Glutamatergic neuron (in vitro differentiated cells): ENCODE measurements at regions not wholly inside any gene's neighbourhood (a gene's known extent, or its start where the extent isn't known, plus 50 kb on each side); places are given as distances from the start of the nearest gene placed in this dataset.

Experiments
- DNase-seq: peaks from one replicate; pipeline ENCODE4 v3.0.0; 2022
- H3K27ac Mint-ChIP-seq: one replicate; pipeline ENCODE4 v1.8.0; 2020; ENCODE audit warnings: mild to moderate bottlenecking, mixed read lengths, inconsistent platforms; ENCODE audit not compliant: unreplicated experiment
- H3K27me3 Mint-ChIP-seq: one replicate; pipeline ENCODE4 v1.8.0; 2020; ENCODE audit warnings: mild to moderate bottlenecking, moderate library complexity, mixed read lengths, inconsistent platforms; ENCODE audit not compliant: unreplicated experiment
- H3K36me3 Mint-ChIP-seq: one replicate; pipeline ENCODE4 v1.8.0; 2020; ENCODE audit warnings: mild to moderate bottlenecking, mixed read lengths, inconsistent platforms; ENCODE audit not compliant: unreplicated experiment
- H3K4me1 Mint-ChIP-seq: one replicate; pipeline ENCODE4 v1.8.0; 2020; ENCODE audit warnings: mild to moderate bottlenecking, low read depth, mixed read lengths, inconsistent platforms; ENCODE audit not compliant: unreplicated experiment
- H3K4me3 Mint-ChIP-seq: one replicate; pipeline ENCODE4 v1.8.0; 2020; ENCODE audit warnings: mild to moderate bottlenecking, mixed read lengths, inconsistent platforms; ENCODE audit not compliant: unreplicated experiment
- H3K9me3 Mint-ChIP-seq: one replicate; pipeline ENCODE4 v1.8.0; 2020; ENCODE audit warnings: mild to moderate bottlenecking, moderate library complexity, mixed read lengths, inconsistent platforms; ENCODE audit not compliant: unreplicated experiment
- CTCF ChIP-seq: fragments of 200-600 bp; sonication (generic); IDR thresholded peaks from one replicate; pipeline ENCODE4 v1.5.0; 2021; ENCODE audit not compliant: partially characterized antibody, unreplicated experiment

- H3K4me1 Mint-ChIP-seq = no peaks in the 10 kb centered on the region
- H3K36me3 Mint-ChIP-seq = peaks cover 5% of the 10 kb centered on the region
- no peak for TF ChIP-seq CTCF
- peaks cover 6% of the 10 kb centered on the region for H3K27me3 Mint-ChIP-seq
- H3K4me3 Mint-ChIP-seq = no peak overlapping the region
- no peak overlapping the region for H3K27ac Mint-ChIP-seq
- peaks cover 4% of the 10 kb centered on the region for H3K9me3 Mint-ChIP-seq
- no peak for DNase-seq
Observed at GRCh38 chr21:41636636-41637630, 129.0 kb upstream of the TMPRSS2 start.

- Mint-ChIP-seq H3K36me3 (peaks cover 10% of the 10 kb centered on the region), H3K4me1 (no peaks in the 10 kb centered on the region), H3K9me3 (peaks cover 4% of the 10 kb centered on the region), H3K27ac (no peak overlapping the region), H3K4me3 (no peak overlapping the region), H3K27me3 (peaks cover 6% of the 10 kb centered on the region)
- no peak for DNase-seq
- no peak for TF ChIP-seq CTCF
Observed at GRCh38 chr21:41635874-41636273, 127.9 kb upstream of the TMPRSS2 start.

- no peak overlapping the region for H3K27ac Mint-ChIP-seq
- no peak for TF ChIP-seq CTCF
Observed at GRCh38 chr21:41634858-41635257, 126.9 kb upstream of the TMPRSS2 start.

GRCh38 chr21:41634211-41634694 is 126.3 kb upstream of the TMPRSS2 start:
- Mint-ChIP-seq H3K27ac (no peak overlapping the region), H3K27me3 (peaks cover 3% of the 10 kb centered on the region), H3K4me3 (no peak overlapping the region), H3K9me3 (peaks cover 4% of the 10 kb centered on the region), H3K36me3 (peaks cover 10% of the 10 kb centered on the region), H3K4me1 (no peaks in the 10 kb centered on the region)
- no peak for DNase-seq
- TF ChIP-seq CTCF = no peak

More at GRCh38 chr21:41634858-41635257, 126.9 kb upstream of the TMPRSS2 start:
- DNase-seq = no peak
- Mint-ChIP-seq H3K9me3 (peaks cover 4% of the 10 kb centered on the region), H3K4me3 (no peak overlapping the region), H3K4me1 (no peaks in the 10 kb centered on the region), H3K27me3 (peaks cover 6% of the 10 kb centered on the region), H3K36me3 (peaks cover 10% of the 10 kb centered on the region)

GRCh38 chr21:41633627-41634026 is 125.7 kb upstream of the TMPRSS2 start:
- no peaks in the 10 kb centered on the region for H3K27me3 Mint-ChIP-seq
- H3K9me3 Mint-ChIP-seq = peaks cover 4% of the 10 kb centered on the region
- peaks cover 10% of the 10 kb centered on the region for H3K36me3 Mint-ChIP-seq
- TF ChIP-seq CTCF = no peak
- DNase-seq = no peak
- H3K27ac Mint-ChIP-seq = no peak overlapping the region
- H3K4me3 Mint-ChIP-seq = no peak overlapping the region
- H3K4me1 Mint-ChIP-seq = no peaks in the 10 kb centered on the region
